ENCODE measurements at regions not wholly inside any gene's neighbourhood (a gene's known extent, or its start where the extent isn't known, plus 50 kb on each side); places are given as distances from the start of the nearest gene placed in this dataset.

GRCh38 chr1:9447215-9447960 lies 91.9 kb upstream of the SLC25A33 start:
- no peak for DNase-seq (ENCODE audit: low read depth)
- H3K4me3 ChIP-seq (ENCODE audit: low read depth, low read length), result no peak overlapping the region
- no peak for TF ChIP-seq CTCF (IDR thresholded peaks at IDR 0.05; ENCODE audit: insufficient read depth, low read depth, low read length, missing control alignments)

DNA sequence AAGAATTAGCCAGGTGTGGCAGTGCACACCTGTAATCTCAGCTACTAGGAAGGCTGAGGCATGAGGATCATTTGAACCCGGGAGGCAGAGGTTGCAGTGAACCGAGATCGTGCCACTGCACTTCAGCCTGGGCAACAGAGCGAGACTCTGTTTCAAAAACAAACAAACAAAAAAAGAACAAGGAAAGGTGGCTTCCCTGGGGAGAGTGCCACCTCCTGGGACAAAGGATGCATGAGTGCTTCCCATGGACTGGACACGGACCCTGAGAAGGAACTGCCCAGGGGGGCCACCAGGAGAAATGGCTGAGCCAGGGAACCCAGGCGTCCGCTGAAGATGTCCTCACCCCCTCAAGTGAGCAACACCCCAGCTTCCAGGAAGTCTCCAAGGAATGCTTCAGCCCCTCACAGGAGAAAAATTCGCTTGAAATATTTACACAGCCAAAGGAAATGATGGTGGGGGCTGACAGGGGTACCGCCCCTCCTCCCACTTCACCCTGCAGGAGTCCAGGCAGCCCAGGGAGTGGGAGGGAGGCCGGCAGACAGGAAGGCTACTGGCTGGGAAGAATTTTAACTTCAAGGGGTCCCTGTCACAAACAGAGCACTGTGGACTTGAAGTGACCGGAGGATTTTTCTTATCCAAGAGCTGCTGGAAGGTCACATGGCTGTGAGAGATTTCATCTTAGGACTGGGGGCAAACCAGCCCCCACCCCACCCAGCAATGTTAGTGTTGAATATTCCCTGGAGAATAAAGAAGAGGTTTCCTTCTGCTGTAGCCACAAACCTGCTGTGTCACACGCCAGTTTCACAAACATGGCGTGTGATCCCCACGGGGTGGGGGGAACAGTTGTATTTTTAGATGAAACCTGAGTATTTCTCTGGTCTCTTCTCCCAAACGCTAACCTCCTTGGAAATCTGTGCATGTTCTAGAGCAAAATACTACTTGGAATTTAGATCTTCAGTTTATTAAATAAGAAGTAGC lies 90.8 kb upstream of the SLC25A33 start:
- TF ChIP-seq CTCF (IDR thresholded peaks at IDR 0.05; ENCODE audit: insufficient read depth, low read depth, low read length, missing control alignments), result no peak
- DNase-seq (ENCODE audit: low read depth), result no peak
- H3K4me3 ChIP-seq (ENCODE audit: low read depth, low read length), result no peak overlapping the region

GRCh38 chr1:9449110-9449627 lies 90.1 kb upstream of the SLC25A33 start:
- no peak overlapping the region for H3K4me3 ChIP-seq (ENCODE audit: low read depth, low read length)
- no peak for TF ChIP-seq CTCF (IDR thresholded peaks at IDR 0.05; ENCODE audit: insufficient read depth, low read depth, low read length, missing control alignments)
- no peak for DNase-seq (ENCODE audit: low read depth)

GRCh38 chr1:9449976-9450696 lies 89.1 kb upstream of the SLC25A33 start:
- TF ChIP-seq CTCF (IDR thresholded peaks at IDR 0.05; ENCODE audit: insufficient read depth, low read depth, low read length, missing control alignments), result no peak
- no peak overlapping the region for H3K4me3 ChIP-seq (ENCODE audit: low read depth, low read length)
- DNase-seq (ENCODE audit: low read depth), result no peak

DNA sequence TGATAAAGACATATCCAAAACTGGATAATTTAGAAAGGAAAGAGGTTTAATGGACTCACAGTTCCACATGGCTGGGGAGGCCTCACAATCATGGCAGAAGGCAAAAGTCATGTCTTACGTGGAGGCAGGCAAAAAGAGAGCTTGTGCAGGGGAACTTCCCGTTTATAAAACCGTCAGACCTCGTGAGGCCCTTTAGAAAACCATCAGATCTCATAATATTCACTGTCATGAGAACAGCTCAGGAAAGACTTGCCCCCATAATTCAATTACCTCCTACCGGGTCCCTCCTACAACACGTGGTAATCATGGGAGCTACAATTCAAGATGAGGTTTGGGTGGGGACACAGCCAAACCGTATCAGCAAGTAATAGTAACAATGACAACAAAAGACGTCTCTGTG lies 88.2 kb upstream of the SLC25A33 start:
- DNase-seq (ENCODE audit: low read depth), result no peak

More for the DNA sequence above, 88.2 kb upstream of the SLC25A33 start:
- TF ChIP-seq CTCF (IDR thresholded peaks at IDR 0.05; ENCODE audit: insufficient read depth, low read depth, low read length, missing control alignments), result no peak
- no peak overlapping the region for H3K4me3 ChIP-seq (ENCODE audit: low read depth, low read length)
